NCI-H1436 treated with DMSO at 0.1 percent for 48 hours (cell line): ENCODE measurements at regions not wholly inside any gene's neighbourhood (a gene's known extent, or its start where the extent isn't known, plus 50 kb on each side); places are given as distances from the start of the nearest gene placed in this dataset.

ENCODE experiments used
- DNase-seq: peaks from one replicate; lab custom pipeline; 2025; lab: John Stamatoyannopoulos, UW

GRCh38 chr4:58553679-58554078 is 1443.5 kb upstream of the IGFBP7 start:
- DNase-seq = no peak

GRCh38 chr4:58553031-58553430 is 1442.8 kb upstream of the IGFBP7 start:
- DNase-seq = no peak

- no peak for DNase-seq
These were observed 1441.5 kb upstream of the IGFBP7 start for GRCh38 chr4:58551676-58552075.

GRCh38 chr4:58543465-58543864 is 1433.3 kb upstream of the IGFBP7 start:
- no peak for DNase-seq

GRCh38 chr4:58541926-58542325 is 1431.7 kb upstream of the IGFBP7 start:
- no peak for DNase-seq

GRCh38 chr4:58522765-58523382 is 1412.7 kb upstream of the IGFBP7 start:
- no peak for DNase-seq

- DNase-seq = no peak
These were observed 1405.0 kb upstream of the IGFBP7 start for GRCh38 chr4:58515226-58515625.

GRCh38 chr4:58514299-58514698 is 1404.1 kb upstream of the IGFBP7 start:
- DNase-seq = no peak

- DNase-seq = no peak
These were observed 1400.5 kb upstream of the IGFBP7 start for GRCh38 chr4:58510652-58511051.

GRCh38 chr4:58507079-58507478 is 1396.9 kb upstream of the IGFBP7 start:
- no peak for DNase-seq

GRCh38 chr4:58502839-58503238 is 1392.7 kb upstream of the IGFBP7 start:
- no peak for DNase-seq

GRCh38 chr4:58499182-58499581 is 1389.0 kb upstream of the IGFBP7 start:
- no peak for DNase-seq

GRCh38 chr4:58491620-58492019 is 1381.4 kb upstream of the IGFBP7 start:
- DNase-seq = no peak

GRCh38 chr4:58477950-58478349 is 1367.8 kb upstream of the IGFBP7 start:
- no peak for DNase-seq

GRCh38 chr4:58477513-58477912 is 1367.3 kb upstream of the IGFBP7 start:
- no peak for DNase-seq

GRCh38 chr4:58475097-58475496 is 1364.9 kb upstream of the IGFBP7 start:
- DNase-seq = no peak

GRCh38 chr4:58465031-58465430 is 1354.8 kb upstream of the IGFBP7 start:
- no peak for DNase-seq

- no peak for DNase-seq
These were observed 1346.7 kb upstream of the IGFBP7 start for GRCh38 chr4:58456727-58457384.

- no peak for DNase-seq
These were observed 1343.8 kb upstream of the IGFBP7 start for GRCh38 chr4:58453956-58454355.

- no peak for DNase-seq
These were observed 1341.5 kb upstream of the IGFBP7 start for GRCh38 chr4:58451707-58452106.

- DNase-seq = no peak
These were observed 1325.7 kb upstream of the IGFBP7 start for GRCh38 chr4:58435871-58436270.

GRCh38 chr4:58413849-58414248 is 1303.7 kb upstream of the IGFBP7 start:
- DNase-seq = no peak

GRCh38 chr4:58411904-58412303 is 1301.7 kb upstream of the IGFBP7 start:
- DNase-seq = no peak

- DNase-seq = no peak
These were observed 1296.6 kb upstream of the IGFBP7 start for GRCh38 chr4:58406762-58407161.
